Prostate gland (tissue), 2 donors: ENCODE measurements at regions not wholly inside any gene's neighbourhood (a gene's known extent, or its start where the extent isn't known, plus 50 kb on each side); places are given as distances from the start of the nearest gene placed in this dataset.

Source experiments
- DNase-seq: peaks from one replicate; pipeline ENCODE4 v3.0.0-alpha.2; 2019; ENCODE audit warnings: low spot score
- H3K27ac ChIP-seq, 2 donors: fragments of 200-600 bp; sonication (generic); 2 replicates each; pipeline ENCODE4 v1.5.1; 2017 to 2019
- H3K27me3 ChIP-seq: fragments of 200-600 bp; sonication (generic); replicated peaks from 2 replicates; pipeline ENCODE4 v1.5.1; 2019; ENCODE audit not compliant: insufficient read depth
- H3K36me3 ChIP-seq, 2 donors: fragments of 200-600 bp; sonication (generic); 1 replicate in 1 of 2; 2 replicates in 1 of 2; pipeline versions ENCODE4 v1.5.1 to v1.8.1; 2017 to 2019
- H3K4me1 ChIP-seq: fragments of 200-600 bp; sonication (generic); replicated peaks from 2 replicates; pipeline ENCODE4 v1.5.1; 2019
- H3K4me3 ChIP-seq, 2 donors: fragments of 200-600 bp; sonication (generic); 2 replicates each; pipeline ENCODE4 v1.5.1; 2017 to 2019
- H3K9me3 ChIP-seq: fragments of 200-600 bp; sonication (generic); 2 replicates; pipeline ENCODE4 v1.5.1; 2017
- POLR2A ChIP-seq: fragments of 450-650 bp; IDR thresholded peaks from one replicate; pipeline ENCODE4 v1.6.1; 2016; ENCODE audit warnings: antibody characterized with exemption, mild to moderate bottlenecking
- POLR2AphosphoS5 ChIP-seq: sonication (generic); formaldehyde crosslinking; IDR thresholded peaks from one replicate; pipeline ENCODE4 v1.6.1; 2017; ENCODE audit warnings: antibody characterized with exemption
- WGBS: methylation state at CpG from one replicate; pipeline ENCODE4 v1.1.5; 2018; 5-methylcytosine and 5-hydroxymethylcytosine counted together
- intact Hi-C: fragments of 100-400 bp; cut with DNase I; formaldehyde crosslinking; loops from one replicate; pipeline ENCODE4 v1.14.2; 2022
- TF ChIP-seq, protein P1 (sequence below), 4 experiments: fragments of 200-600 bp in 2 of 4; fragments of 450-650 bp in 2 of 4; sonication (generic) in 2 of 4; IDR thresholded peaks; 1 replicate in 3 of 4; 2 replicates in 1 of 4; pipeline ENCODE4 v1.5.1; 2016 to 2019; ENCODE audit warnings: antibody characterized with exemption in 4 of 4, mild to moderate bottlenecking in 2 of 4, moderate library complexity in 2 of 4

DNA sequence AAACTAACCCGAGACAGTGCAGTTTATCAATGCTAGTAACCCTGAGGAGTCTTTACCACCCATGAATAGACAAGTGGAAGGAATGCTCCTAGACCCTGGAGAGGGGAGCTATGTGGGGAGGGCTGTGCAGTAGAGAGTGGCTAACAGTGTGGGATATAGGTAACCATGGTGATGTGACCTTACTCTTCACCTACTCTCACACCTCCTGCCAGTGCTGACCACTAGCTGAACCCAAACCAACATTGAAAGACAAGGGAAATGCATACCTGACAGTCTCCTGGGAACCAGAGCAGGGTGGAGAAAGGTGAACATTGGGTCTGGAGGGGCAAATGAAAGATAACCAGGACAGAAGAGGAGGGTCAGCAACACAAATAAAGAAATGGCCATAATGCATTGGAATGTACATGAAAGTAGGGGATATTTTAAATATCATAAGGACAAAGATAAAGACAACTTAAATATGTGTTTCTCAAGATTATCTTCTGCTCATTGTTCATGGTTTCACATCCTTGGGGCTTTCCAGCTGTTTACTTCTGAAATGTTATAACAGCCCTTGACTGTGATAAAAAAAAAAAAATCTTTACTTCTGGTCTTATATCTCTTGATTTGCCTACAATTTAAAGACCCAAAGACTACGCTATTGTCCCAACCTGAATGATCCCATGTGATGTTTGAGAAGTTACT is 983.3 kb upstream of the TENM4 start:
- WGBS: 67% methylated on average over 2 of the region's 2 CpGs
- TF ChIP-seq POLR2A (no peak), POLR2AphosphoS5 (no peak)
- TF ChIP-seq, protein P1, sequence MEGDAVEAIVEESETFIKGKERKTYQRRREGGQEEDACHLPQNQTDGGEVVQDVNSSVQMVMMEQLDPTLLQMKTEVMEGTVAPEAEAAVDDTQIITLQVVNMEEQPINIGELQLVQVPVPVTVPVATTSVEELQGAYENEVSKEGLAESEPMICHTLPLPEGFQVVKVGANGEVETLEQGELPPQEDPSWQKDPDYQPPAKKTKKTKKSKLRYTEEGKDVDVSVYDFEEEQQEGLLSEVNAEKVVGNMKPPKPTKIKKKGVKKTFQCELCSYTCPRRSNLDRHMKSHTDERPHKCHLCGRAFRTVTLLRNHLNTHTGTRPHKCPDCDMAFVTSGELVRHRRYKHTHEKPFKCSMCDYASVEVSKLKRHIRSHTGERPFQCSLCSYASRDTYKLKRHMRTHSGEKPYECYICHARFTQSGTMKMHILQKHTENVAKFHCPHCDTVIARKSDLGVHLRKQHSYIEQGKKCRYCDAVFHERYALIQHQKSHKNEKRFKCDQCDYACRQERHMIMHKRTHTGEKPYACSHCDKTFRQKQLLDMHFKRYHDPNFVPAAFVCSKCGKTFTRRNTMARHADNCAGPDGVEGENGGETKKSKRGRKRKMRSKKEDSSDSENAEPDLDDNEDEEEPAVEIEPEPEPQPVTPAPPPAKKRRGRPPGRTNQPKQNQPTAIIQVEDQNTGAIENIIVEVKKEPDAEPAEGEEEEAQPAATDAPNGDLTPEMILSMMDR (IDR thresholded peaks at IDR 0.05): no peak
- no peaks in the 10 kb centered on the region for H3K27me3 ChIP-seq
- intact Hi-C loops: no loop called here
- H3K9me3 ChIP-seq: no peaks in the 10 kb centered on the region
- H3K4me1 ChIP-seq: no peaks in the 10 kb centered on the region
- no peak overlapping the region for H3K4me3 ChIP-seq
- no peak for DNase-seq
- H3K27ac ChIP-seq: no peak overlapping the region
- H3K36me3 ChIP-seq: no peaks in the 10 kb centered on the region

DNA sequence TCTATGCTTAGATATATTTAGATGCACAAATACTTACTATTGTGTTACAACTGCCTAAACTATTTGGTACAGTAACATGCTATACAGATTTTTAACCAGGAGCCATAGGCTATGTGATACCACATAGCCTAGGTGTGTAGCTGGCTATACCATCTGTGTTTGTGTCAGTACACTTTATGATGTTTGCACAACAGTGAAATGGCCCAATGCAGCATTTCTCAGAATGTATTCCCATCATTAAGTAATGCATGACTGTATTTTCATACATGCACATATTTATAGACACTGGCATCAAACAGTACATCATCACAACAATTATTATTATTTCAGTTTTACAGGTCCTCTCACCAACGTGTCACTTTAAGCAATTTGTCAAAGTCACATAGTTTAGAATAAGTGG is 979.5 kb upstream of the TENM4 start:
- intact Hi-C loops: no loop called here
- no peaks in the 10 kb centered on the region for H3K4me1 ChIP-seq
- H3K27me3 ChIP-seq: no peaks in the 10 kb centered on the region
- H3K27ac ChIP-seq: no peak overlapping the region
- H3K9me3 ChIP-seq: no peaks in the 10 kb centered on the region
- H3K4me3 ChIP-seq: no peak overlapping the region
- WGBS: 41% methylated on average over 1 of the region's 1 CpG
- no peak for DNase-seq
- H3K36me3 ChIP-seq: no peaks in the 10 kb centered on the region
- TF ChIP-seq POLR2A (no peak), POLR2AphosphoS5 (no peak)
- TF ChIP-seq, protein P1 (IDR thresholded peaks at IDR 0.05): no peak

DNA sequence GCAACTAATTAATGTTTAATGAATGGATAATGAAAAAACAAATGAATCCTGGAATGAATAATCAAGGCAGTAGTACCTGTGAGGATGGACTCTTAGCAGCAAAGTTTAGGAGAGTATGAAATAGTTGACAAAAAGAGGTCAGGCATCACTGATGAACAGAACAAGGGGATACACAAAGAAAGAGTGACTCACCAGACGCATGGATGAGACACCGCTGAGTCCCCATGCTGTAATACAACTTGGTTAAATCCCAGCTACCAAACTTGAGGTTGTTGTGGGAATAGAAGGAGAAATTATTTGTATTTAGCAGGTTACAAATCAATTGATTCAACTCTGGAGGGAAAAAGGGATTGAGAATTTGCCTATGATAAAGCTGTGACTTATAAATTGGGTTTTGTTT is 976.9 kb upstream of the TENM4 start:
- H3K9me3 ChIP-seq: no peaks in the 10 kb centered on the region

DNA sequence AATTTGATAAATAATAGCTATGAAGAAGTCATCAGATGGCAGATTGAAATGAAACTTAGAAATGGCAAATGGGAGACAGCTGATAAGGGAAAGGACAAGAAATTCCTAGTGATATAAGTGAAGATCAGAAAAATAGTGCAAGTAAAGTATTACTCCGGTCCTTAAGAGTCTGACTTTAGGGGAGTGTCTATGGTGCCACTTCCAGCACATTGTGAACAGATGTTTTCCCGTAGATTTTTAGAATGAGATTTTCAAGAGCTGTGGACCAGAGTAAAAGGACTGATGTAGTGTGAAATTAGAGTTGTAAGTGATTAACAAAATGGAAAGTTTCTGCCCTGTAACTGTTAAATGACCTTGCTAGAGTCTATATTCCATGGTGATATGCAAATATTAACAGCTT is 974.8 kb upstream of the TENM4 start:
- TF ChIP-seq POLR2AphosphoS5 (no peak), POLR2A (no peak)
- TF ChIP-seq, protein P1 (IDR thresholded peaks at IDR 0.05): no peak
- Histone ChIP-seq H3K4me1 (no peaks in the 10 kb centered on the region), H3K27ac (no peak overlapping the region), H3K27me3 (no peaks in the 10 kb centered on the region), H3K4me3 (no peak overlapping the region), H3K36me3 (no peaks in the 10 kb centered on the region), H3K9me3 (no peaks in the 10 kb centered on the region)
- intact Hi-C loops: no loop called here
- DNase-seq: no peak
- WGBS: 92% methylated on average over 2 of the region's 2 CpGs

More for the DNA sequence above, 976.9 kb upstream of the TENM4 start:
- H3K27ac ChIP-seq: no peak overlapping the region
- H3K4me3 ChIP-seq: no peak overlapping the region
- intact Hi-C loops: no loop called here
- WGBS: 88% methylated on average over 2 of the region's 2 CpGs
- H3K4me1 ChIP-seq: no peaks in the 10 kb centered on the region
- no peak for TF ChIP-seq POLR2AphosphoS5
- no peak for TF ChIP-seq POLR2A
- TF ChIP-seq, protein P1 (IDR thresholded peaks at IDR 0.05): no peak
- no peak for DNase-seq
- H3K36me3 ChIP-seq: no peaks in the 10 kb centered on the region
- no peaks in the 10 kb centered on the region for H3K27me3 ChIP-seq
